EL (cell line): ENCODE measurements at regions not wholly inside any gene's neighbourhood (a gene's known extent, or its start where the extent isn't known, plus 50 kb on each side); places are given as distances from the start of the nearest gene placed in this dataset.

Experiments used
- DNase-seq: peaks from one replicate; pipeline ENCODE4 v3.0.0-alpha.2; 2016

DNA sequence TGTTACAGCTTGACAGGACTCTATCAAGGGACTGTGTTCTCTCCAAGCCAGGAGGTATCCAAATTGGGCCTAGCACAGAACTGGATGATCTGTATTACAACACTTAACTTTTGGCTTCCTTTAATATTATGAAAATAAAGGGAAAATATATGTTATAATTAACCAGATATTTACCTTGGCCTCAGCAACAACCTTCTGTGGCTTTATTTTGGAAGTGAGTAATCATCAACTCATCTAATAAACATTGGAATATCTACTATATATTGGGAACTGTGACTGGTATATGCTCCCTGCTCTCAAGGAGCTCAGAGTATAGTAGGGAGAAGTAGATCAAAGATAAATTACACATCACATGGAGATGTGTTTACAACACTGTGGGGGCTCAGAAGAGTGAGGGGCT is 352.2 kb downstream of the METTL15 start:
- DNase-seq, result peak; percentile 25

DNA sequence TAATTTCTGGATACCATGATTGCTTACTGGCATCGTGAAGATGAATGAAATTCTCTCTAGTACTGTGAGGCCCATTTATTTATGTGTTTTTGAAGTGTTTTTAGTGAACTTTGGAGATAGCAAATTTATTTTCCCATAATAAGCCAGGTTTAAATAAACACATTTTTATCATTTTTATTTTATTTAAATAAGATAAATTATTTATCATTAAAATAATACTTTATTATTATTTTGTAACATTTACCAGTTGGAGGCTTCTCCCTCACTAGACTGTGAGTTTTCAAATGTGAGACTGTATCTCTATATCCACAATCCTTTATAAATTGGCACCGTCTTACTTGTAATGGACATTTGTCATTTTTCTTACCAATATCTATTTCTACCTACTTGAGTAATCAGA is 351.7 kb downstream of the METTL15 start:
- DNase-seq, result no peak

DNA sequence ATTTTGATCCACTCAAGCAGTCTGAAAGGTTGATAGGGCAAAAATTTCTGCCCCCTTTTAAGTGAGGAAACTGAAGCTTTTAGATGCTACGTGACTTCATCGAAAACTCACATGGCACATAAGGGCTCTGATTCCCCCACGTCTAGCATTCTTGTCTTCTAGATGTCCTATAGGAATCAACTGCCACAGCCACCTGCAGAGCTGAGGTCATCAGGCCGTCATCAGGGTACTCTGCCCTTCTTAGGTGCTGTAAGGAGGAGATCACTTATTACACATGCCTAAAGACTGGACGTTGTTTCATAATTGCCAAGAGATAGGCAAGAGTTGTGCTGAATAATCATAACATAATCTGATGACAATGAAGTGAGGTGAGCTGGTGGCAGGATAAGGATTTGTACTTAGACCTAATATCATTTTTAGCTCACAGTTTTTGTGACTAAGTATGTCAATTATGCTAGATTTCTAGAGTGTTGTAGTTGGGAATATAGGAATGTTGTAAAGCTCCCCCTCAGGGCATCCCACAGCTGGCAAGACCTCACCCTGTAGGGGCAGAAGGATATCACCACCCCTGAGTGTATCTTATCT is 349.4 kb downstream of the METTL15 start:
- DNase-seq, result peak; percentile 54

DNA sequence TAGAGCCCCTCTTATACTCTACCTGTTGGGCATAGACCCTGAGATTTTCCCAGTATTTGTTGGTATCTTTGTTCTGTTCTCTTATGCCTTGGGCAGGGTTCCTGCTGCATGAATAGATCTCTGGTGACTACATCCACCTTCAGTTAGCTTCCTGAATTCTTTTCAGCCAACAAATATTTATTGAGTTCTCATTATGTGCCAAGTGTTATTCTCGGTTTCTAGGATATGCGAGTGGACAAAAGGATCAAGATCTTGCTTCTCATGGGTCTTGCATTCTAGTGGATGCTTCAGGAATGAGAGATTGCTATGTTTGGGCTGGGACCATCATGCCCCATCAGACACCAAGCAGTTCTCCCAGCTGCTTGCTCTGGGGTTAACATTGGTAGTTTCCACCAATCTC is 340.0 kb downstream of the METTL15 start:
- DNase-seq, result peak; percentile 60

DNA sequence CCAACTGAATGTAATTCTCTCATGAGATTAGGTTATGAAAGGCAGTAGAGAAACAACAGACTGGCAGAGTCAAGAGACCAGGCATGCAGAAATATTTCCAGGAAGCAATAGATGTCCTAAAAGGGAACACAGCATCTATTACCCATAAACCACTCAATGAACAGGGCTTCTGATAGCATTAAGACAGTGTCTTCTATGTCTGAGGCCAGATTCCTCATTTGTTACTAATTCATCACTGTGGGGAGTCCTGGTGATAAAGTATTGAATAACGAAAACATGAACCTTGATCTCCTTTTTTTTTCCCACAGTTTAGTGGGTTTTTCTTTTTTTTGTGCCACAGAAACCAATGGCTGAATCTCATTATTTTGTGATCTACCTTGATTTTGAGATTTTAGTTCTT is 339.0 kb downstream of the METTL15 start:
- DNase-seq, result peak; percentile 73

DNA sequence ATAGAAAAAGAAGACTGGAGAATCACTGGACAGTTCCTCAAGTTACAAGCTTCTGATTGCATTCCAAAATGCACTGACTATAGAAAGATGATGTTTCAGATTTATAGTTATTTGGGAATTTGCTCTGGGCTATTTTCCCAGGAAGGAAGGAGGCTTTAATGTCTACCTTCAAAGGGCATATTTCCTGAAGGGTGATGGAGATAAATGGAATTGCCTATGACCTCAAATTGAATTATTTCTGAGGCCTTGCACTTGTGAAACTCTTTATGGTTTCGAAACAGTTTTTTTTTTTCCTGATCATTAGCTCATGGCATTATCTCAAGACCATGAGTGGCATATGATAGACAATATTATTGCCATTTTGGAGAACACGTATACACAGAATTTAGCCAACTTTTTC is 333.9 kb downstream of the METTL15 start:
- DNase-seq, result peak; percentile 43

DNA sequence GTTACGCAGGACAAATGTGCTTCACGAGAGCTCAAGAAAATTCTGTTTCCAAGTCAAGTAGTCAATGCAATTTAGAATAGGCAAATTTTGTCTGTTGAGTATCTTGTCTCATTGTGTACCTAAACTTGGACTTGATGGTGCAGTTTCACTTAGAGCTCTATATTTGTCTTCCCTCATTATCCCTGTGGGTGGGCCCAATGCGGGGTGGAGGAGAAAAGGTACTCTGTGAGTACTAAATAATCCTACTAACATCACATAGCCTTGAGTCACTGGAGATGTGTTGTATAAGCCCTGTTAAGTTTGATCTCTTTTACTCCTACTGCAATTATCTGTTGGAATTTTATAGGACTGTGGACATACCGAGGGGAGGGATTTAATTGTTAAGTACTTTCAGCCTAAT is 331.2 kb downstream of the METTL15 start:
- no peak for DNase-seq

DNA sequence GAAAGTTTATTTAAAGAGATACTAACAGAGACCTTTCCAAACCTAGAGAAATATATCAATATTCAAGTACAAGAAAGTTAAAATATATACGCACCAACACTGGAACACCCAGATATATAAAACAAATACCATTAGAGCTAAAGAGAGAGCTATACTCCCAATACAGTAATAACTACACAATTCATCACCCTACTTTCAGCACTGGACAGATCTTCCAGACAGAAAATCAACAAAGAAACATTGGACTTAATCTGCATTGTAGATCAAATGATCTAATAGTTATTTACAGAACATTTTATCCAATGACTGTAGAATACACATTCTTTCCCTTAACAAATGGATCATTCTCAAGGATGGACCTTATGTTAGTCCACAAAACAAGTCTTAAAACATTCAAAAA is 311.9 kb downstream of the METTL15 start:
- no peak for DNase-seq

DNA sequence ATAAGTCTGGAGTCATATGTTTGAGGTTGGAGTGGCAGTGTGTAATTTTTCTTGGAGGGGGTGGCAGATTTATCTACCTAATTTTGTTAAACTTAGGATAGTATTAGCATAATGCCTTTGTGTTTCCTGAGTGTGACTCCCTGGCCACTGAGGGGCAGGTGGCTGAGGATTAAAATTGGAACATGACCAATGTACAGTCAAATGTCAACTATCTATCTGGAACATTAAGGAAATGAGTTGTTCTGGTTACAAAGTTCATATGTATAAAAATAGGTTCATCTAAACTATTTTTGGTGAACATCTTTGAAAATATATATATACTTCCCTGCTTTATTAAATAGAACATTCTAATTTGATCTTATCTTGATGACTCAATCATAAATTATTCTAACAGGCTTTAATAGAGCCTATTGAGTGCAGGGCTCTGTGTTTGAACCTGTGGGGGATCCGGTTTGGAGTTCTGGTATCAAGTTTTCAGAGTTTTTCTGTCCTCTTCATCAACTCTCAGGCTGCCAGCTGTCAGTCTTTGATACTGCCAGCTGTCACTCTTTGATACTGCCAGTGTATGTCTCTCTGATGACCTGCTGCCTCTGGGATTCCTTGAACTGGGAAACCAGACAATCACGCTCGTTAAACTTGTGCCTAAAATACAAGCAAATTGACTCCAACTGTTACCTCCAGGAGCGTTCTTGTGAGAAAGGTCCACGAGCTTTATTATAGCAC is 309.6 kb downstream of the METTL15 start:
- DNase-seq, result peak; percentile 8

DNA sequence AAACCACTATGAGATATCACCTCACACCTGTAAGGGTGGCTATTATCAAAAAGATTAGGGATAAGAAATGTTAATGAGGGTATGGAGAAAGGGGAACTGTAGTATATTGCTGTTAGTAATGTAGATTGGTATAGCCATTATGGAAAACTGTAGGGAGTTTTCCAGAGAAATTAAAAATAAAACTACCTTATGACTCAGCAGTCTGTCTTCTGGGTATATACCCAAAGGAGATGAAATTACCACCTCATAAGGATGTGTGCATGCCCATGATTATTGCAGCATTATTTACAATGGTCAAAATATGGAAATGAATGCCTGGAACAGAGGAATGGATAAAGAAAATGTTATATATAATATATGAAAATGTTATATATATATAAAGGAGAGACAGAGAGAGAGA is 303.8 kb downstream of the METTL15 start:
- no peak for DNase-seq

DNA sequence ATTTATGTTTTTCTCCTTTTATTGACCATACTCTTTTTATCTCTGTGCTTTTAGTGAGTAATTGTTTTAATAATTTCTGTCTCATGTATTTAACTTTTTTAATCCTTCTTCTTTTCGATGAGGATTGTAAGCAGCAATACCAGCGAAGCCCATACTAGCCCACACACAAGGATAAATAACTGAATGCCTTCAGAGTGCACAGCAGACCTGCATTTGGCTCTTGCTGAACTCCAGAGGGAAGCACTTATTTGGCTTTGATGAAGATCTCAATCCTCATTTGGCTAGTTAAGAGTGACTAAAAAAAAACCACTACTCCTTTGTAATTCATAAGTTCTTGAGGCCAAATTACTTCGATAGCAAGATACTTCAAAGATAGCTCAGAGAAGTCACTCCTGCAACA is 293.3 kb downstream of the METTL15 start:
- DNase-seq, result no peak

DNA sequence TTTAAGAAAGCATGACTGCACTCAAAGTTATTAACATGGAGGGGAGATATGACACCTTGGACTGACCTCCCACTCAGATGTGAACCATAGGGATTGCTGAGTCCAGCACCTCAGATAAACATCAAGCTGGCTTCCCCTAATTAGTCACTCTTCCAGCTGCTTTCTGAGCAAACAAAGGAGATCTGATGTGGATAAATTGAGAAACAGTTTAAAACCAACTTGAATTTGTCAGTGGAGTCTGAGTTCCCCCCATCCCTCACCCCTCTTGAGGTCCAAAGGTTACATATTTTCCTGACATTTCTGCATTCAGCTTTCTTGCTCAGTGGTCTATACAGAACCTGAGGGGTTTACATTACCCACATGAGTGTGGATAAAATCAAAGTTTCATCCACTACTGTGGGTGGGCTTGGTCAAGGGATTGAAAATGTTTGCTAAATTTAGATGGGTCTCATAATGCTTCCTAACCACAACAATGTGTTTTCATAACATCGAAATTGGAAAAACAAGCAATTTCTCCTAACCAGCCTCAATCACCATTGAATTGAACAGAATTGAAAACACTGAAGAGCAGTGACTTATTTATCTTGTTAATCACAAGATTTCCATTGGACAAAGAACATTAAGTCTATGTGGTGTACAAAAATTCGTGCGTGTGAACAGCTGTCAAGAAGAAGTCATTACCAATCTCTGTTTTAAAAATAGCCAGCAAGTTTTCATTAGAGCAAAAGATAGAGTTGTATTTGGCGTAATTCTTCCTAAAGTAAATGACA is 292.3 kb downstream of the METTL15 start:
- DNase-seq, result peak; percentile 51

DNA sequence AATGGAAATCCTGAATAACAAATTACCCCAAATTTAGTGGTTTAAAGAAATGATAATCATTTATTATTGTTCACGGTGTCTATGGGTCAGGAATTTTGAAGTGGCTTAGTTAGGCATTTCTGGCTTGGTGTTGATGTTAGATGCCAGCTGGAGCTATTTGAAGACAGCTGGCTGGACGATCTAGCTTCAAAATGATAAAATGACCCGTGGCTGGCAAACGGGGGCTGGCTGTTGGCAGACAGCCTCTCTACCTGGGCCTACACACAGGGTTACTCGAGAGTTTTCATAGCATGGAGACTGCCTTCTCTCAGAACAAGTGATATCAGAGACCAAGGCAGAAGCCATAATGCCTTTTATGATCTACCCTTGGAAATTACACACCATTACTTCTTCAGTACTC is 285.2 kb downstream of the METTL15 start:
- no peak for DNase-seq

DNA sequence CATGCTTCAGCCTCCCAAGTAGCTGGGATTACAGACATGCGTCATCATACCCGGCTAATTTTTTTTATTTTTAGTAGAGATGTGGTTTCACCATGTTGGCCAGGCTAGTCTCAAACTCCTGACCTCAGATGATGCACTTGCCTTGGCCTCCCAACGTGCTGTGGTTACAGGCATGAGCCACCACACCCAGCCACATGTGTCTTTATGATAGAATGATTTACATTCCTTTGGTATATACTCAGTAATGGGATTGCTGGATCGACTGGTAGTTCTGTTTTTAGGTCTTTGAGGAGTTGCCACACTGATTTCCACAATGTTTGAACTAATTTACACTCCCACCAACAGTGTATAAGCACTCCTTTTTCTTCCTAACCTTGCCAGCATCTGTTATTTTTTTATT is 276.2 kb downstream of the METTL15 start:
- peak; percentile 98 for DNase-seq

DNA sequence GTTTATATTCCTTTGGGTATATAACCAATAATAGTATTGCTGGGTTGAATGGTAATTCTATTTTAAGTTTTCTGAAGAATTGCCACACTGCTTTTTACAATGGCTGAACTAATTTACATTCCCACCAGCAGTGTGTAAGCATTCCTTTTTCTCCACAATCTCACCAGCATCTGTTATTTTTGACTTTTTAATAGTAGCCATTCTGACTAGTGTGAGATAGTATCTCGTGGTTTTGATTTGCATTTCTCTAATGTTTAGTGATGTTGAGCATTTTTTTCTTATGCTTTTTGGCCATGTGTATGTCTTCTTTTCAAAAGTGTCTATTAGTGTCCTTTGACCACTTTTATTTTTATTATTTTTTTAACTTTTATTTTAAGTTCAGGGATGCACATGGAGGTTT is 275.3 kb downstream of the METTL15 start:
- DNase-seq, result peak; percentile 55
